NCI-H2029 treated with DMSO at 0.1 percent for 48 hours (cell line): ENCODE measurements at regions not wholly inside any gene's neighbourhood (a gene's known extent, or its start where the extent isn't known, plus 50 kb on each side); places are given as distances from the start of the nearest gene placed in this dataset.
"Not testable (repeated sequence)": the region's sequence is repeated elsewhere in the genome, so short reads cannot be mapped to it uniquely, and the experiment has no call there.

ENCODE experiments used
- DNase-seq: peaks from one replicate; lab custom pipeline; 2025; lab: John Stamatoyannopoulos, UW

- DNase-seq: no peak
Observed at GRCh38 chr5:53160895-53161294, 51.3 kb upstream of the MOCS2 start.

- DNase-seq: no peak
Observed at GRCh38 chr5:53161876-53162275, 52.3 kb upstream of the MOCS2 start.

GRCh38 chr5:53164478-53165165 lies 55.1 kb upstream of the MOCS2 start:
- DNase-seq: no peak

- no peak for DNase-seq
Observed at GRCh38 chr5:53165431-53166182, 56.0 kb upstream of the MOCS2 start.

- DNase-seq: no peak
Observed at GRCh38 chr5:53166183-53166495, 56.6 kb upstream of the MOCS2 start.

- DNase-seq: no peak
Observed at GRCh38 chr5:53167836-53168235, 58.3 kb upstream of the MOCS2 start.

- DNase-seq: no peak
Observed at GRCh38 chr5:53169933-53170332, 60.4 kb upstream of the MOCS2 start.

- peak; percentile 42 for DNase-seq
Observed at GRCh38 chr5:53170746-53171349, 61.3 kb upstream of the MOCS2 start.

- not testable (repeated sequence) for DNase-seq
Observed at GRCh38 chr5:53172073-53172472, 62.5 kb upstream of the MOCS2 start.

GRCh38 chr5:53172630-53173029 lies 63.1 kb upstream of the MOCS2 start:
- DNase-seq: no peak

- DNase-seq: no peak
Observed at GRCh38 chr5:53173083-53173482, 63.5 kb upstream of the MOCS2 start.

GRCh38 chr5:53178830-53179229 lies 69.3 kb upstream of the MOCS2 start:
- no peak for DNase-seq

- no peak for DNase-seq
Observed at GRCh38 chr5:53179691-53180090, 70.1 kb upstream of the MOCS2 start.

- DNase-seq: no peak
Observed at GRCh38 chr5:53180538-53180937, 71.0 kb upstream of the MOCS2 start.

GRCh38 chr5:53180991-53181390 lies 71.4 kb upstream of the MOCS2 start:
- no peak for DNase-seq

- no peak for DNase-seq
Observed at GRCh38 chr5:53183880-53184279, 74.3 kb upstream of the MOCS2 start.

- DNase-seq: no peak
Observed at GRCh38 chr5:53191548-53192165, 82.1 kb upstream of the MOCS2 start.

GRCh38 chr5:53194086-53194485 lies 84.5 kb upstream of the MOCS2 start:
- DNase-seq: no peak

GRCh38 chr5:53199882-53200281 lies 90.3 kb upstream of the MOCS2 start:
- no peak for DNase-seq

GRCh38 chr5:53200306-53200705 lies 90.7 kb upstream of the MOCS2 start:
- no peak for DNase-seq

GRCh38 chr5:53201746-53202145 lies 92.2 kb upstream of the MOCS2 start:
- no peak for DNase-seq

GRCh38 chr5:53206562-53206961 lies 97.0 kb upstream of the MOCS2 start:
- no peak for DNase-seq

- DNase-seq: no peak
Observed at GRCh38 chr5:53211799-53212198, 102.2 kb upstream of the MOCS2 start.
